ENCODE measurements at regions not wholly inside any gene's neighbourhood (a gene's known extent, or its start where the extent isn't known, plus 50 kb on each side); places are given as distances from the start of the nearest gene placed in this dataset.
"Not testable (repeated sequence)": the region's sequence is repeated elsewhere in the genome, so short reads cannot be mapped to it uniquely, and the experiment has no call there.

GRCh38 chr18:5705393-5705792, 161.6 kb upstream of the EPB41L3 start:
- Histone ChIP-seq H3K27ac (ENCODE audit: low read length) (no peak overlapping the region), H3K4me1 (ENCODE audit: control insufficient read depth, insufficient read depth, low read length) (no peaks in the 10 kb centered on the region), H3K4me3 (ENCODE audit: low read depth in 2 of 2, low read length in 2 of 2) (no peak overlapping the region), H3K27me3 (ENCODE audit: control insufficient read depth, insufficient read depth, low read length) (no peaks in the 10 kb centered on the region), H3K9me3 (ENCODE audit: control insufficient read depth, insufficient read depth, low read depth, low read length) (no peaks in the 10 kb centered on the region), H3K36me3 (ENCODE audit: control insufficient read depth, insufficient read depth, low read length) (no peaks in the 10 kb centered on the region)
- no TSS peak for BruUV-seq (replicated peaks)
- DNase-seq (ENCODE audit: low read depth, low spot score) (no peak), ATAC-seq (no peak)
- intact Hi-C loops (cut with micrococcal nuclease; ENCODE audit: unreplicated experiment) (no loop called here), in situ Hi-C loops (cut with HindIII; ENCODE audit: low pct_unique_long_range_greater_than_20kb, low sequenced_read_pairs) (no loop called here)
- TF ChIP-seq CTCF (IDR thresholded peaks at IDR 0.05) (no peak), REST (IDR thresholded peaks at IDR 0.05; ENCODE audit: insufficient read depth in 1 of 2, low read depth in 2 of 2, low read length in 1 of 2) (no peak)
- CTCF ChIA-PET = no interaction called here
- POLR2A ChIA-PET = no interaction called here

- Histone ChIP-seq H3K4me1 (ENCODE audit: control insufficient read depth, insufficient read depth, low read length) (no peaks in the 10 kb centered on the region), H3K27me3 (ENCODE audit: control insufficient read depth, insufficient read depth, low read length) (no peaks in the 10 kb centered on the region), H3K36me3 (ENCODE audit: control insufficient read depth, insufficient read depth, low read length) (no peaks in the 10 kb centered on the region), H3K4me3 (ENCODE audit: low read depth in 2 of 2, low read length in 2 of 2) (no peak overlapping the region), H3K9me3 (ENCODE audit: control insufficient read depth, insufficient read depth, low read depth, low read length) (no peaks in the 10 kb centered on the region), H3K27ac (ENCODE audit: low read length) (no peak overlapping the region)
- no peak for DNase-seq (ENCODE audit: low read depth, low spot score)
- no peak for ATAC-seq
- intact Hi-C loops (cut with micrococcal nuclease; ENCODE audit: unreplicated experiment) = no loop called here
- in situ Hi-C loops (cut with HindIII; ENCODE audit: low pct_unique_long_range_greater_than_20kb, low sequenced_read_pairs) = no loop called here
- no TSS peak for BruUV-seq (replicated peaks)
- POLR2A ChIA-PET = no interaction called here
- no peak for TF ChIP-seq SIN3A (IDR thresholded peaks at IDR 0.05; ENCODE audit: borderline replicate concordance, insufficient read depth, low read depth, low read length)
- TF ChIP-seq TCF7L2 (IDR thresholded peaks at IDR 0.05; ENCODE audit: low read depth, low read length) = no peak
- CTCF ChIA-PET = no interaction called here
These were observed 161.1 kb upstream of the EPB41L3 start for GRCh38 chr18:5704847-5705246.

GRCh38 chr18:5702016-5702415, 158.2 kb upstream of the EPB41L3 start:
- H3K4me3 ChIP-seq (ENCODE audit: low read depth in 2 of 2, low read length in 2 of 2); in situ Hi-C loops (cut with HindIII; ENCODE audit: low pct_unique_long_range_greater_than_20kb, low sequenced_read_pairs); H3K4me1 ChIP-seq (ENCODE audit: control insufficient read depth, insufficient read depth, low read length); CTCF ChIA-PET; H3K36me3 ChIP-seq (ENCODE audit: control insufficient read depth, insufficient read depth, low read length); DNase-seq (ENCODE audit: low read depth, low spot score); intact Hi-C loops (cut with micrococcal nuclease; ENCODE audit: unreplicated experiment); H3K9me3 ChIP-seq (ENCODE audit: control insufficient read depth, insufficient read depth, low read depth, low read length); POLR2A ChIA-PET; H3K27ac ChIP-seq (ENCODE audit: low read length); BruUV-seq (replicated peaks); H3K27me3 ChIP-seq (ENCODE audit: control insufficient read depth, insufficient read depth, low read length); ATAC-seq: not testable (repeated sequence)

All from Panc1 (cell line).